ENCODE measurements at regions not wholly inside any gene's neighbourhood (a gene's known extent, or its start where the extent isn't known, plus 50 kb on each side); places are given as distances from the start of the nearest gene placed in this dataset.
"Not testable (repeated sequence)": the region's sequence is repeated elsewhere in the genome, so short reads cannot be mapped to it uniquely, and the experiment has no call there.

- TF ChIP-seq CTCF, POLR2A, POLR2AphosphoS5 (IDR thresholded peaks at IDR 0.05): not testable (repeated sequence)
These were observed 292.6 kb downstream of the RPIA start for GRCh38 chr2:88984079-88984478.
